ENCODE measurements at regions not wholly inside any gene's neighbourhood (a gene's known extent, or its start where the extent isn't known, plus 50 kb on each side); places are given as distances from the start of the nearest gene placed in this dataset.
"Not testable (repeated sequence)": the region's sequence is repeated elsewhere in the genome, so short reads cannot be mapped to it uniquely, and the experiment has no call there.

DNA sequence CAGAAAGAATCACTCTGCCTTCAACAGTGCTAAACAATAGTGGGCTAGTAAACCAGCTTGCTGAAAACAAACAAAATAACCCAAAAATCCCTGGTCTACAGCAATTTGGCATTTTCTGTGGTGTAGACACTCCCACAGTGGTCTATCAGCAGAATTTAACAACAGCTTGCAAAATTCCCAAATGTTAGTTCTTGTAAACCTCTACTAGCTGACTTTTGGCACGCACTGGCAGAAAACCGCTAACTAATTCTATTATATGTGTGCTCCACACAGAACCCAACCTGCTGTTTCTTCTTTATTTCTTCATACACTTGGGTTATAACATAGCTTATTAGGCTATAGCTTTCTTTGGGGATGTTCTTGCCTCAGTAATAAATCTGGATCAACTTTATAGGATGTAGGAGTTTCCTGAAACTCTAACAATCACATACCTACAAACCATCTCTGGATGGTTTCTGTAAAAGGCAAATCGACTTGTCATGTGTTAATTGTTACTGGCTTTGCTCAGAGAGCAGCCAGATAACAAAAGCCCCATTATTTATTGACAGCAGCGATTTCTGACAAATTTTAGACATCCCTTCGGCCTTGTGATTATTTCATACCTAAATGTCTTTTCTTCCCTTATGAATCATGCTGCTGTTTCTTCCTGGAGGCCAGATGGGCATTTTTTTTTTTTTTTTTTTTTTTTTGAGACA lies 82.7 kb upstream of the NAA35 start:
- H3K4me3 ChIP-seq (ENCODE audit: low read depth, low read length), result no peak overlapping the region
- no peak for DNase-seq (ENCODE audit: low read depth)
- TF ChIP-seq, protein P1, sequence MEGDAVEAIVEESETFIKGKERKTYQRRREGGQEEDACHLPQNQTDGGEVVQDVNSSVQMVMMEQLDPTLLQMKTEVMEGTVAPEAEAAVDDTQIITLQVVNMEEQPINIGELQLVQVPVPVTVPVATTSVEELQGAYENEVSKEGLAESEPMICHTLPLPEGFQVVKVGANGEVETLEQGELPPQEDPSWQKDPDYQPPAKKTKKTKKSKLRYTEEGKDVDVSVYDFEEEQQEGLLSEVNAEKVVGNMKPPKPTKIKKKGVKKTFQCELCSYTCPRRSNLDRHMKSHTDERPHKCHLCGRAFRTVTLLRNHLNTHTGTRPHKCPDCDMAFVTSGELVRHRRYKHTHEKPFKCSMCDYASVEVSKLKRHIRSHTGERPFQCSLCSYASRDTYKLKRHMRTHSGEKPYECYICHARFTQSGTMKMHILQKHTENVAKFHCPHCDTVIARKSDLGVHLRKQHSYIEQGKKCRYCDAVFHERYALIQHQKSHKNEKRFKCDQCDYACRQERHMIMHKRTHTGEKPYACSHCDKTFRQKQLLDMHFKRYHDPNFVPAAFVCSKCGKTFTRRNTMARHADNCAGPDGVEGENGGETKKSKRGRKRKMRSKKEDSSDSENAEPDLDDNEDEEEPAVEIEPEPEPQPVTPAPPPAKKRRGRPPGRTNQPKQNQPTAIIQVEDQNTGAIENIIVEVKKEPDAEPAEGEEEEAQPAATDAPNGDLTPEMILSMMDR (IDR thresholded peaks at IDR 0.05; ENCODE audit: insufficient read depth, low read depth, low read length), result no peak

DNA sequence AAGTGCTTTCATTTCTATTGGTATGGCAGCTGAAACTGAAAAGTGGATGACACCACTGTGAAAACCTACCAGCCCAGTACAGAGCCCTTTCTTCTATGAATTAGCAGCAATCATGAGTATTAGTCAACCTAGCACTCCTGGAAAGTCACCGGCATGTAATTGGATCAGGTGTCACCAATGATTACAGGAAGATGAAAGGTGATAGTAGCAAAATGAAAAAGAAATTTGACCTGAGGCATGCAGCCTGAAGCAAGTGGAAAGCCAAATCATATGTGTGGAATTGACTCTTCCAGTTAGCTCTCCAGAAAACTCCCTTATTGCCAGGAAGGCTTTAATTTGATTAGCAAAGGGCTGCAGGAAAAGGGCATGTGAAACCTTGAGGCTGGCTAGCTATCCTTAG lies 81.2 kb upstream of the NAA35 start:
- no peak for DNase-seq (ENCODE audit: low read depth)
- TF ChIP-seq, protein P1 (IDR thresholded peaks at IDR 0.05; ENCODE audit: insufficient read depth, low read depth, low read length), result no peak

DNA sequence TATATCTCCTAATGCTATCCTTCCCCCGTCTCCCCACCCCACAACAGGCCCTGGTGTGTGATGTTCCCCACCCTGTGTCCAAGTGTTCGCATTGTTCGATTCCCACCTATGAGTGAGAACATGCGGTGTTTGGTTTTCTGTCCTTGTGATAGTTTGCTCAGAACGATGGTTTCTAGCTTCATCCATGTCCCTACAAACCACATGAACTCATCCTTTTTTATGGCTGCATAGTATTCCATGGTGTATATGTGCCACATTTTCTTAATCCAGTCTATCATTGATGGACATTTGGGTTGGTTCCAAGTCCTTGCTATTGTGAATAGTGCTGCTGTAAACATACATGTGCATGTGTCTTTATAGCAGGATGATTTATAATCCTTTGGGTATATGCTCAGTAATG lies 79.1 kb upstream of the NAA35 start:
- DNase-seq (ENCODE audit: low read depth), result not testable (repeated sequence)

More for the DNA sequence above, 81.2 kb upstream of the NAA35 start:
- no peak overlapping the region for H3K4me3 ChIP-seq (ENCODE audit: low read depth, low read length)

DNA sequence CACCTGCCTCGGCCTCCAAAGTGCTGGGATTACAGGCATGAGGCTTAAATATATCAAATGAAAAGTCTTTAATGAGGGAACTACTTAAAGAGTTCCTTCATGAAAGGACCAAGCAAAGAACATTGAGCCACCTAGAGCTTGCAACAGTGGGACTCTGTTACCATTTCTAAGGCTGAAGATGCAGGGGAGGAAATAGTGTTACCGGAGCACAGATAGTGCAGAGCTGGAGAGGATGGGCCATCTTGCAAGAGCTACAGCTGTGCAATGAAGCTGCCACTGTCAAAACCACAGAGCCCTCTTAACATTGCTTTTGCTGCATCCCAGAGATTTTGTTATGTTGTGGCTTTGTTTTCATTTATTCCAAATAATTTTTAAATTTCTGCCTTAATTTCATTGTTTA lies 77.1 kb upstream of the NAA35 start:
- no peak for DNase-seq (ENCODE audit: low read depth)
- no peak overlapping the region for H3K4me3 ChIP-seq (ENCODE audit: low read depth, low read length)
- TF ChIP-seq, protein P1 (IDR thresholded peaks at IDR 0.05; ENCODE audit: insufficient read depth, low read depth, low read length), result no peak

More for the DNA sequence above, 79.1 kb upstream of the NAA35 start:
- not testable (repeated sequence) for H3K4me3 ChIP-seq (ENCODE audit: low read depth, low read length)

DNA sequence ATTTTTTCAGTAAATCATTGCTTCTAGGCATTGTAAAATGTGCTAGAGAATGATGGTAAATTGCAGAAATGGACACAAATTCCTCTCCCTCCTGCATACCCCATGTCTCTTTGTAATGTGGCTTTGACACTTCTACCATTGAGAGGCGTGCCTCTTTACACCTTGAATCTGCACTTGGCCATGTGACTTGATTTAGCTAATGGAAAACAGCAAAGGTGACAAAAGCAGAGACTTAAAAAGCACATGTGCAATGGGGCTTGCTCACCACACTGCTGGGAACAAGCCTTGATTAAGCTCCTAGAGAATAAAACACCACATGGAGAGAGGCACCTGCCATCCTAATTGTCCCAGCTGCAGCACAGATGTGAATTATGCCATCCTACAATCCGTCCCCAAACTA lies 69.9 kb upstream of the NAA35 start:
- no peak for DNase-seq (ENCODE audit: low read depth)
- H3K4me3 ChIP-seq (ENCODE audit: low read depth, low read length), result no peak overlapping the region
- TF ChIP-seq, protein P1 (IDR thresholded peaks at IDR 0.05; ENCODE audit: insufficient read depth, low read depth, low read length), result no peak

DNA sequence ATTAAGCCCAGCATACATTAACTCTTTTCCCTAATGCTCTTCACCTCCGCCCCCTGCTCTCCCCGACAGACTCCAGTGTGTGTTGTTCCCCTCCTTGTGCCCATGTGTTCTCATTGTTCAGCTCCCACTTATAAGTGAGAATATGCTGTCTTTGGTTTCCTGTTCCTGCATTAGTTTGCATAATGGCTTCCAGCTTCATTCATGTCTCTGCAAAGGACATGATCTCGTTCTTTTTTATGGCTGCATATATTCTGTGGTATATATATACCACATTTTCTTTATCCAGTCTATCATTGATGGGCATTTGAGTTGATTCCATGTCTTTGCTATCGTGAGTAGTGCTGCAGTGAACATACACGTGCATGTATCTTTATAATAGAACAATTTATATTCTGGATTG lies 69.3 kb upstream of the NAA35 start:
- DNase-seq (ENCODE audit: low read depth); H3K4me3 ChIP-seq (ENCODE audit: low read depth, low read length): not testable (repeated sequence)

DNA sequence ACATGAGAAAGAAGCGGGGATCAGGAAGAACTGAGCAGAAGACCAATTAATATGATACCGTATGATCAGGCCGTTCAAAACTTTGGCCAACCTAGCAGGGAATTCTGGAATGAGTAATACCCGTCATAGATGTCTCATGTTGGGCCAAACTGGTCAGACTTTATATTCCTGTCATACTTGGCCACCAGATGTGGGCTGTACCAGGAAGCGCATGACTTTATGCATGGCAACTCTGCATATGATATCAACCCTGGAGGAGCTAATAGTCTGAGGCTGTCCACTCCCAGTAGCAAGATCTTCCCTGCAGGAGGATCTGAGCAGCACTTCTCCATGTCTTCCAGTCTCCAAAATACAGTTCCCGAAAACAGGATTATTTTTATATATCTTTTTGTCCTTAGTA lies 68.5 kb upstream of the NAA35 start:
- no peak for DNase-seq (ENCODE audit: low read depth)
- TF ChIP-seq, protein P1 (IDR thresholded peaks at IDR 0.05; ENCODE audit: insufficient read depth, low read depth, low read length), result no peak
- H3K4me3 ChIP-seq (ENCODE audit: low read depth, low read length), result no peak overlapping the region

DNA sequence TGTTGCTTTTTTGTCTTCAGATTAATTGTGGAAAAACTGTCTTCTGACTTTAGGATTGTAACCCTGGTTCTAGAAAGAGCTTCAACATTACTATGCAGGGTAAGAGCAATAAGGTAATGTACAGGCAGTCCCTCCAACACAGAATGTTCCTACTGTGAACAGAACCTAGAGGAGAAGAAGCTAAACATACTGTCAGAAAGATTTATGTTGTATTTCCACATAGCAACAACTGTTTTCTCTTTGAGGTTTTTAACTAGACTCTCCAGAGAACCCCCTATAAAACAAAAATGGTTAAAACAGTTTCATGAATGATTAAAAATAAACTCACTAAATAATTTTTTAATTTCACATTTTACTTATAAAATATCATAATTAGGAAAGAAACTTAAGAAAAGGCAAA lies 64.3 kb upstream of the NAA35 start:
- no peak overlapping the region for H3K4me3 ChIP-seq (ENCODE audit: low read depth, low read length)
- TF ChIP-seq, protein P1 (IDR thresholded peaks at IDR 0.05; ENCODE audit: insufficient read depth, low read depth, low read length), result no peak
- peak; percentile 80 for DNase-seq (ENCODE audit: low read depth)

DNA sequence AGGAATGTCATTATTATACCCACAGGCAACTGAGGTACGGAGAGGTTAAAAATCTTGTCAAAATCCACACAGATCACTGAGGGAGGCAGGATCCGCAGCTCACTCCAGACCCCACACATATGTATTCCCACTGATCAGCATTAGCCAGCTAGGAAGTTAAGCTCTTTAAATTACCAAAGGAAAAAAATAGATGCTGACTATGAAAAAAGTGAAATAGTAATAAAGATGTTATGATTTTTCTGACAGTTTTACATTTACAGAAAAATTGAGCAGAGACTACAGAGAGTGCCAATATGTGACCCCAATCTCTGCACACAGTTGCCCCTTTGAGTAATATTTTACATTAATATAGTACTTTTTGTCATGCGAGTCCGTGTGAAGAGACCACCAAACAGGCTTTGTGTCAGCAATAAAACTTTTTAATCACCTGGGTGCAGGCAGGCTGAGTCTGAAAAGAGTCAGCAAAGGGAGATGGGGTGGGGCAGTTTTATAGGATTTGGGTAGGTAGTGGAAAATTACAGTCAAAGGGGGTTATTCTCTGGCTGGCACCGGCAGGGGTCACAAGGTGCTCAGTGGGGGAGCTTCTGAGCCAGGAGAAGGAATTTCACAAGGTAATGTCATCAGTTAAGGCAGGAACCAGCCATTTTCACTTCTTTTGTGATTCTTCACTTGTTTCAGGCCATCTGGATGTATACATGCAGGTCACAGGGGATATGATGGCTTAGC lies 61.9 kb upstream of the NAA35 start:
- H3K4me3 ChIP-seq (ENCODE audit: low read depth, low read length); DNase-seq (ENCODE audit: low read depth): not testable (repeated sequence)

DNA sequence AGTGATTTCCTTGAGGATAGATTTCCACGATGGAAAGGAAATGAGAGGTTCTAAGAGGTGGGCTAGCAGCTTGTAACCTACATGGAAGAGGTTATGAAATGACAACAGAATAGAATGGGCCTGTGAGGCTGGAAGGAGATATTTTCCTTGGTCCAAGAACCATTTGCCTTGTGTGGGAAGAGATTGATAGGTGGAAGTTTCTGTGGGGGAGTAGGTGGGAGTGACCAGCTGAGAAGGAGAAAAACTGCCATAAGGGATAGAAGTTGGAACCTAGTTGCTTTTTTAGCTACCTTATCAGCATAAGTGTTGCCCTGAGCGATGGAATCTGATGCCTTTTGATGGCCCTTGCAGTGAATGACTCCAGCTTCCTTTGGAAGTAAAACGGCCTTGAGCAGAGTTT lies 60.4 kb upstream of the NAA35 start:
- not testable (repeated sequence) for DNase-seq (ENCODE audit: low read depth)

More for the DNA sequence above, 60.4 kb upstream of the NAA35 start:
- H3K4me3 ChIP-seq (ENCODE audit: low read depth, low read length), result not testable (repeated sequence)

Data from fibroblast of villous mesenchyme (primary cell).